Epithelial cell of esophagus (primary cell): ENCODE measurements at regions not wholly inside any gene's neighbourhood (a gene's known extent, or its start where the extent isn't known, plus 50 kb on each side); places are given as distances from the start of the nearest gene placed in this dataset.

Experiments
- DNase-seq: peaks from one replicate; pipeline ENCODE4 v3.0.0; 2010; ENCODE audit warnings: low read depth
- H3K4me3 ChIP-seq: 2 replicates; pipeline ENCODE4 v1.5.1; 2011; ENCODE audit warnings: mild to moderate bottlenecking, low read length, control low read depth
- CTCF ChIP-seq: IDR thresholded peaks from 2 replicates; pipeline ENCODE4 v1.5.1; 2011; ENCODE audit warnings: low read depth, mild to moderate bottlenecking, low read length, control low read depth, inconsistent platforms; ENCODE audit not compliant: insufficient read depth; ENCODE audit errors: missing control alignments

- no peak for TF ChIP-seq CTCF
- no peak overlapping the region for H3K4me3 ChIP-seq
- DNase-seq: no peak
Observed at GRCh38 chr6:9647599-9647998, 767.3 kb downstream of the TFAP2A start.

- no peak overlapping the region for H3K4me3 ChIP-seq
- DNase-seq: no peak
- TF ChIP-seq CTCF: no peak
Observed at GRCh38 chr6:9647071-9647445, 767.8 kb downstream of the TFAP2A start.

GRCh38 chr6:9646342-9647070 is 768.4 kb downstream of the TFAP2A start:
- no peak for TF ChIP-seq CTCF
- H3K4me3 ChIP-seq: no peak overlapping the region
- DNase-seq: peak; percentile 67

GRCh38 chr6:9638861-9639260 is 776.0 kb downstream of the TFAP2A start:
- H3K4me3 ChIP-seq: no peak overlapping the region
- DNase-seq: no peak
- no peak for TF ChIP-seq CTCF

- DNase-seq: no peak
- no peak for TF ChIP-seq CTCF
- H3K4me3 ChIP-seq: no peak overlapping the region
Observed at GRCh38 chr6:9634776-9635175, 780.1 kb downstream of the TFAP2A start.

GRCh38 chr6:9632026-9632425 is 782.8 kb downstream of the TFAP2A start:
- TF ChIP-seq CTCF: no peak
- H3K4me3 ChIP-seq: no peak overlapping the region
- no peak for DNase-seq

- peak; percentile 55 for DNase-seq
- no peak overlapping the region for H3K4me3 ChIP-seq
- no peak for TF ChIP-seq CTCF
Observed at GRCh38 chr6:9628819-9629218, 786.1 kb downstream of the TFAP2A start.
